ENCODE measurements at regions not wholly inside any gene's neighbourhood (a gene's known extent, or its start where the extent isn't known, plus 50 kb on each side); places are given as distances from the start of the nearest gene placed in this dataset.

DNA sequence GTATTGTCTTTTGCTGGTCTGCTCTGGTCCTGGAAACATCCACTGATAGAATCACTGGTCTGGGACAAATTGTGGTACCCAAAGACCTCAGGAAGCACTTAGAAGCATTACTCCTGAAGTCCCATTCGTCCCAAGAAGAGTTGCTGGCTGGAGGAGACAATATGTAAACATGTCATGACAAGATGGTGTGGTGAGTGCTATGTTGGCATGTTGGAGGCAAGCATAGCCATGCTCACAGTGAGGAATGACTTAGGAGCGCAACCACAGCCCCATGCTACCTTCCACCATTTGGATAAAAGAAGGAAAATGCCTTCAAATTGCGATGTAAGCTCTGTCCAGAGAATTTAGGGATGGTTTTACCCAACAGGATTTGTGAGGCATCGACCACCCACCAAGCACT lies 115.8 kb upstream of the STC2 start:
- DNase-seq (ENCODE audit: low spot score, unreplicated experiment), result no peak
- Mint-ChIP-seq H3K4me1 (ENCODE audit: low read depth) (peaks cover 4% of the 10 kb centered on the region), H3K9me3 (ENCODE audit: low read depth) (no peaks in the 10 kb centered on the region), H3K36me3 (ENCODE audit: insufficient read depth) (no peaks in the 10 kb centered on the region), H3K4me3 (ENCODE audit: low read depth) (no peak overlapping the region), H3K27ac (no peak overlapping the region), H3K27me3 (no peaks in the 10 kb centered on the region)
- TF ChIP-seq, protein P1, sequence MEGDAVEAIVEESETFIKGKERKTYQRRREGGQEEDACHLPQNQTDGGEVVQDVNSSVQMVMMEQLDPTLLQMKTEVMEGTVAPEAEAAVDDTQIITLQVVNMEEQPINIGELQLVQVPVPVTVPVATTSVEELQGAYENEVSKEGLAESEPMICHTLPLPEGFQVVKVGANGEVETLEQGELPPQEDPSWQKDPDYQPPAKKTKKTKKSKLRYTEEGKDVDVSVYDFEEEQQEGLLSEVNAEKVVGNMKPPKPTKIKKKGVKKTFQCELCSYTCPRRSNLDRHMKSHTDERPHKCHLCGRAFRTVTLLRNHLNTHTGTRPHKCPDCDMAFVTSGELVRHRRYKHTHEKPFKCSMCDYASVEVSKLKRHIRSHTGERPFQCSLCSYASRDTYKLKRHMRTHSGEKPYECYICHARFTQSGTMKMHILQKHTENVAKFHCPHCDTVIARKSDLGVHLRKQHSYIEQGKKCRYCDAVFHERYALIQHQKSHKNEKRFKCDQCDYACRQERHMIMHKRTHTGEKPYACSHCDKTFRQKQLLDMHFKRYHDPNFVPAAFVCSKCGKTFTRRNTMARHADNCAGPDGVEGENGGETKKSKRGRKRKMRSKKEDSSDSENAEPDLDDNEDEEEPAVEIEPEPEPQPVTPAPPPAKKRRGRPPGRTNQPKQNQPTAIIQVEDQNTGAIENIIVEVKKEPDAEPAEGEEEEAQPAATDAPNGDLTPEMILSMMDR (IDR thresholded peaks at IDR 0.05; ENCODE audit: unreplicated experiment), result no peak

DNA sequence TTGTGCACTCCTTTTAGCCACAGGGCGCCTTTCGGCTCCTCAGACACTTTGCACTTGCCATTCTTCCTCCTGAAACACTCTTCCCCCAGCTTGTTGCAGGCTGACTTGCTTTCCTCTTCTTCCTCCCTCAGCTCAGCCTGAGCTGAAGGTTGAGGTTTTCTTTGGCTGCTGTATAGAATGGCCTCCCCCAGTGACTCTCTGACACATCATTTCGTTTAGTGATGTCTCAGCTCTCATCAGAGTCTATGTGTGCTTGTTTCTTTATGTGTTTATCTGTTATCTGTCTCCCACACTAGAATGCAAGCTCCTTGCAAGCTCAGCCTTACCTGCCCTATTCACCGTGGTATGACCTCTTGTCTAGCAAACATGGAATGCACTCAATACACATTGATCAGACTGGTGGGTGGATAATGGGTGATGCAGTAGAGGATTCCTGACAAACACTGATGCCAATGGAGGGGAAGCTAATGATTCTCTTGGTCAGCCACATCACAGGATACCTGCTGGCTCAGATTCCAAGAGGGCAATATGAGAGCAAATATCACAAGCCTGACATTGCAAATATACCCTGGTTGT lies 112.9 kb upstream of the STC2 start:
- Mint-ChIP-seq H3K4me3 (ENCODE audit: low read depth) (no peak overlapping the region), H3K27me3 (peaks cover 2% of the 10 kb centered on the region), H3K36me3 (ENCODE audit: insufficient read depth) (no peaks in the 10 kb centered on the region), H3K27ac (no peak overlapping the region), H3K9me3 (ENCODE audit: low read depth) (no peaks in the 10 kb centered on the region), H3K4me1 (ENCODE audit: low read depth) (peaks cover 4% of the 10 kb centered on the region)
- no peak for DNase-seq (ENCODE audit: low spot score, unreplicated experiment)
- TF ChIP-seq, protein P1 (IDR thresholded peaks at IDR 0.05; ENCODE audit: unreplicated experiment), result no peak

DNA sequence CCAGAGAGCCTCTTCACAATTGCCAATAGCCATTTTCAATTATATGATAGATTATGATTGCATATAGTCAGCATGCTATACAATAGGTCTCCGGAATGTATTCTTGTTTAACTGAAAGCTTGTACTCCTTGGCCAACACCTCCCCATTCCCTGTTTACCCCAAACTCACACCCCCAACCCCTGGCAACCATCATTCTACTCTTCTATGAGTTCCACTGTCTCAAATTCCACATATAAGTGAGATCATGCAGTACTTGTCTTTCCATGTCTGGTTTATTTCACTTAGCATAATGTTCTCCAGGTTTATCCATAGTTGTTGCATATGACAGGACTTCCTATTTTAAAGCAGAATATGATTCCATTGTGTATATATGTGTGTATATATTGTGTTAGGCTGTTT lies 110.7 kb upstream of the STC2 start:
- H3K4me3 Mint-ChIP-seq (ENCODE audit: low read depth), result no peak overlapping the region
- TF ChIP-seq, protein P1 (IDR thresholded peaks at IDR 0.05; ENCODE audit: unreplicated experiment), result no peak
- peaks cover 10% of the 10 kb centered on the region for H3K27me3 Mint-ChIP-seq
- no peaks in the 10 kb centered on the region for H3K36me3 Mint-ChIP-seq (ENCODE audit: insufficient read depth)
- H3K27ac Mint-ChIP-seq, result no peak overlapping the region
- no peaks in the 10 kb centered on the region for H3K9me3 Mint-ChIP-seq (ENCODE audit: low read depth)
- no peak for DNase-seq (ENCODE audit: low spot score, unreplicated experiment)
- peaks cover 4% of the 10 kb centered on the region for H3K4me1 Mint-ChIP-seq (ENCODE audit: low read depth)

DNA sequence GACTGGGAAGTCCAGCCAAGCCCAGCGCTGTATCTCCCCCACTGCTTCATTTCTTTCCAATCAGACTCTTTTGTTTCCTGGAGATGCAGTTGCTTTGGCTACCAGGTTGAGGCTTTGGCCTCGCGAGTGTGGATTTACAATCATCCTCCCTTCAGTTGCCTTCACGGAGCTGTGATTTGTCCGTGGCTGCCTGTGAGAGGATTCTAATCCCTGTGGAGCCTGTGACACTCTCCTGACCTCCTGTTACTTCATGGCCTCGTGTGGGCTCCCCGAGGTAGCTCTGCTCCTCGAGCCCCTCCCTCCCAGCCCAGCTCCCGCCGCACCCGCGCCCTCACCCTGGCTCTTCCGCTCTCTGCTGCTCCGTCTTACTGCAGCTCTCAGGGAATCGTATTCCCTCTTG lies 107.2 kb upstream of the STC2 start:
- no peak overlapping the region for H3K27ac Mint-ChIP-seq
- DNase-seq (ENCODE audit: low spot score, unreplicated experiment), result no peak
- TF ChIP-seq, protein P1 (IDR thresholded peaks at IDR 0.05; ENCODE audit: unreplicated experiment), result no peak
- no peaks in the 10 kb centered on the region for H3K4me1 Mint-ChIP-seq (ENCODE audit: low read depth)
- H3K9me3 Mint-ChIP-seq (ENCODE audit: low read depth), result no peaks in the 10 kb centered on the region
- H3K27me3 Mint-ChIP-seq, result peaks cover 20% of the 10 kb centered on the region
- H3K4me3 Mint-ChIP-seq (ENCODE audit: low read depth), result no peak overlapping the region
- no peaks in the 10 kb centered on the region for H3K36me3 Mint-ChIP-seq (ENCODE audit: insufficient read depth)

DNA sequence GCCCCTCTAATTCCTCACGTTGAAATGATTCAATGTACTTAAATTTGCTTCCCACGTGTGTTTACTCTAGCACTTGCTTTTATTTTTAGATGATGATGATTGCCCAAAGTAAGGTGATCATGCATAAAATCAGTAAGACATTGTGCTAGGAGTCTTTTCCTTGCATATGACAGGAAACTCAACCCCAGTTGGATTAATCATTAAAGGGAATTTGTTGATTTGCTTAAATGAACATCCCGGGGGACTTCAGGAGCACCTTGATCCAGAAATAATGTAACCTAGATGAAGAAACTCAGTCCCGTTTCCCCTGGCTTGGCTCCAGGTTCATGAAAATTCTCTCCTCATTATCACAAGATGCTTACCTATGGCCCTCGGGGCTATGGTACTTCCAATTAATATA lies 106.1 kb upstream of the STC2 start:
- DNase-seq (ENCODE audit: low spot score, unreplicated experiment), result no peak
- H3K27ac Mint-ChIP-seq, result no peak overlapping the region
- no peak overlapping the region for H3K4me3 Mint-ChIP-seq (ENCODE audit: low read depth)
- TF ChIP-seq, protein P1 (IDR thresholded peaks at IDR 0.05; ENCODE audit: unreplicated experiment), result no peak
- no peaks in the 10 kb centered on the region for H3K4me1 Mint-ChIP-seq (ENCODE audit: low read depth)
- H3K9me3 Mint-ChIP-seq (ENCODE audit: low read depth), result no peaks in the 10 kb centered on the region
- no peaks in the 10 kb centered on the region for H3K36me3 Mint-ChIP-seq (ENCODE audit: insufficient read depth)
- H3K27me3 Mint-ChIP-seq, result peaks cover 20% of the 10 kb centered on the region
